Kidney (tissue), 13 donors: ENCODE measurements at regions not wholly inside any gene's neighbourhood (a gene's known extent, or its start where the extent isn't known, plus 50 kb on each side); places are given as distances from the start of the nearest gene placed in this dataset.

Source experiments
- DNase-seq, 5 donors: peaks; one replicate each; pipeline ENCODE4 v3.0.0-alpha.2; 2013 to 2020
- FAIRE-seq: peaks from 2 replicates; lab custom pipeline; 2012; peaks lifted over from hg19 to GRCh38; lab: Jason Lieb, UNC
- H3K27ac ChIP-seq, 2 donors: one replicate each; pipeline ENCODE4 v1.7.0; 2013; ENCODE audit warnings: low read depth in 2 of 2, low read length in 2 of 2, inconsistent platforms in 1 of 2
- H3K27me3 ChIP-seq: one replicate; pipeline ENCODE4 v1.7.1; 2013; ENCODE audit warnings: low read length, inconsistent platforms; ENCODE audit not compliant: control insufficient read depth, insufficient read depth
- H3K36me3 ChIP-seq, 3 donors: one replicate each; pipeline versions ENCODE4 v1.7.0 to v1.7.1; 2013; ENCODE audit warnings: low read length in 3 of 3, control low read depth in 1 of 3, inconsistent platforms in 1 of 3; ENCODE audit not compliant: insufficient read depth in 3 of 3, control insufficient read depth in 2 of 3
- H3K4me1 ChIP-seq, 3 donors: one replicate each; pipeline versions ENCODE4 v1.7.0 to v1.7.1; 2013; ENCODE audit warnings: low read length in 3 of 3, inconsistent platforms in 1 of 3, low read depth in 1 of 3; ENCODE audit not compliant: control insufficient read depth in 2 of 3, insufficient read depth in 2 of 3
- H3K4me3 ChIP-seq, 3 donors: one replicate each; pipeline versions ENCODE4 v1.7.0 to v1.8.1; 2013; ENCODE audit warnings: low read length in 3 of 3, control low read depth in 1 of 3, inconsistent platforms in 1 of 3
- H3K9ac ChIP-seq, 3 donors: one replicate each; pipeline versions ENCODE4 v1.7.0 to v1.7.1; 2013; ENCODE audit warnings: low read length in 3 of 3, control low read depth in 1 of 3, inconsistent platforms in 1 of 3
- H3K9me3 ChIP-seq, 3 donors: one replicate each; pipeline versions ENCODE4 v1.7.0 to v1.7.1; 2013; ENCODE audit warnings: low read length in 3 of 3, control low read depth in 1 of 3, inconsistent platforms in 1 of 3; ENCODE audit not compliant: control insufficient read depth in 2 of 3, insufficient read depth in 1 of 3
- CTCF ChIP-seq: IDR thresholded peaks from 3 replicates; pipeline ENCODE4 v1.5.1; 2012; ENCODE audit warnings: mild to moderate bottlenecking, moderate library complexity, borderline replicate concordance; ENCODE audit not compliant: insufficient read depth; ENCODE audit errors: extremely low read depth
- intact Hi-C: fragments of 100-400 bp; cut with DNase I; formaldehyde crosslinking; loops from one replicate; pipeline ENCODE4 v1.11.1; 2022
- donor health status: control.
- donor health status: control.
- donor health status: control.
- donor health status: control.
- donor health status: control.
- donor health status: DM: yes; HTN: yes; CAD: no.
- donor health status: Normal renal cell carcinoma (clear cell type).

GRCh38 chrX:140292188-140292587 lies 212.7 kb downstream of the SOX3 start:
- no peak for FAIRE-seq
- Histone ChIP-seq H3K27me3 (no peaks in the 10 kb centered on the region), H3K27ac (no peak overlapping the region), H3K4me3 (no peak overlapping the region), H3K4me1 (no peaks in the 10 kb centered on the region), H3K36me3 (no peaks in the 10 kb centered on the region), H3K9ac (no peak overlapping the region), H3K9me3 (no peaks in the 10 kb centered on the region)
- intact Hi-C loops = no loop called here
- no peak for DNase-seq
- TF ChIP-seq CTCF = no peak

GRCh38 chrX:140274811-140275525 lies 229.9 kb downstream of the SOX3 start:
- DNase-seq (no peak), FAIRE-seq (no peak)
- no peak overlapping the region for H3K9ac ChIP-seq
- no peak overlapping the region for H3K27ac ChIP-seq
- H3K4me1 ChIP-seq = no peaks in the 10 kb centered on the region
- intact Hi-C loops = no loop called here
- H3K27me3 ChIP-seq = no peaks in the 10 kb centered on the region
- H3K4me3 ChIP-seq = no peak overlapping the region
- no peaks in the 10 kb centered on the region for H3K36me3 ChIP-seq
- TF ChIP-seq CTCF = no peak
- no peaks in the 10 kb centered on the region for H3K9me3 ChIP-seq

GRCh38 chrX:140273921-140274320 lies 230.9 kb downstream of the SOX3 start:
- FAIRE-seq = no peak

More at GRCh38 chrX:140273921-140274320, 230.9 kb downstream of the SOX3 start:
- Histone ChIP-seq H3K27me3 (no peaks in the 10 kb centered on the region), H3K4me1 (no peaks in the 10 kb centered on the region), H3K9me3 (no peaks in the 10 kb centered on the region), H3K4me3 (no peak overlapping the region), H3K36me3 (no peaks in the 10 kb centered on the region), H3K27ac (no peak overlapping the region), H3K9ac (no peak overlapping the region)
- no peak for TF ChIP-seq CTCF
- intact Hi-C loops = no loop called here
- DNase-seq = no peak
